Ovary (tissue), 3 donors: ENCODE measurements at regions not wholly inside any gene's neighbourhood (a gene's known extent, or its start where the extent isn't known, plus 50 kb on each side); places are given as distances from the start of the nearest gene placed in this dataset.

Experiments
- POLR2A ChIP-seq: fragments of 450-650 bp; IDR thresholded peaks from one replicate; pipeline ENCODE4 v1.6.1; 2017; ENCODE audit warnings: antibody characterized with exemption, mild to moderate bottlenecking, moderate library complexity
- TF ChIP-seq, protein P1 (sequence below), 3 donors: fragments of 450-650 bp in 2 of 3; fragments of 200-600 bp in 1 of 3; IDR thresholded peaks; one replicate each; pipeline versions ENCODE4 v1.5.1 to v1.8.0; 2016 to 2022; ENCODE audit warnings: antibody characterized with exemption in 3 of 3, mild to moderate bottlenecking in 1 of 3
- donor health status: DM: no; HTN: no; CAD: no.

GRCh38 chr3:74119221-74119620 lies 494.5 kb upstream of the PDZRN3 start:
- TF ChIP-seq, protein P1, sequence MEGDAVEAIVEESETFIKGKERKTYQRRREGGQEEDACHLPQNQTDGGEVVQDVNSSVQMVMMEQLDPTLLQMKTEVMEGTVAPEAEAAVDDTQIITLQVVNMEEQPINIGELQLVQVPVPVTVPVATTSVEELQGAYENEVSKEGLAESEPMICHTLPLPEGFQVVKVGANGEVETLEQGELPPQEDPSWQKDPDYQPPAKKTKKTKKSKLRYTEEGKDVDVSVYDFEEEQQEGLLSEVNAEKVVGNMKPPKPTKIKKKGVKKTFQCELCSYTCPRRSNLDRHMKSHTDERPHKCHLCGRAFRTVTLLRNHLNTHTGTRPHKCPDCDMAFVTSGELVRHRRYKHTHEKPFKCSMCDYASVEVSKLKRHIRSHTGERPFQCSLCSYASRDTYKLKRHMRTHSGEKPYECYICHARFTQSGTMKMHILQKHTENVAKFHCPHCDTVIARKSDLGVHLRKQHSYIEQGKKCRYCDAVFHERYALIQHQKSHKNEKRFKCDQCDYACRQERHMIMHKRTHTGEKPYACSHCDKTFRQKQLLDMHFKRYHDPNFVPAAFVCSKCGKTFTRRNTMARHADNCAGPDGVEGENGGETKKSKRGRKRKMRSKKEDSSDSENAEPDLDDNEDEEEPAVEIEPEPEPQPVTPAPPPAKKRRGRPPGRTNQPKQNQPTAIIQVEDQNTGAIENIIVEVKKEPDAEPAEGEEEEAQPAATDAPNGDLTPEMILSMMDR (IDR thresholded peaks at IDR 0.05): no peak
- TF ChIP-seq POLR2A: no peak
